ENCODE measurements at regions not wholly inside any gene's neighbourhood (a gene's known extent, or its start where the extent isn't known, plus 50 kb on each side); places are given as distances from the start of the nearest gene placed in this dataset.

DNA sequence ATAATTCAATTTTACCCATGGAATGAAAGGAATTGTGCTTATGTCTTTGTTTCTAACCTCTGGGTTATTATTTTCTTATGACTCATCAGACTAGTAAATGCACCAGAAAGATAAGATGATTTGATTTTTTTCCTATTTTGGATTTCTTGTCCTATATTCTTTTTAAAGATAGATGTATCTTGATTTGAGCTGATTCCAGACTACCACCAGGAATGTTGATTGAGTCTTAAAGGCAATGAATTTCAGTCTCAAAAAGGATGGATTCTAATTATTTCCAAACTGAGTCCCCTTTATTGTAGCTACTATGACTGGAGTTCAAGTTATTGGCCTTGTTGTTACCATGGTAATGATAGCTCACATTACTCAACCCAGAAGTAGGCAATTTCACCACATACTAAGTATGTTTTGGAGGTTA lies 95.8 kb upstream of the RGS4 start:
- no peaks in the 10 kb centered on the region for H3K4me1 ChIP-seq
- ATAC-seq (ENCODE audit: low FRiP score in 2 of 2): no peak
- no peak for DNase-seq
- TF ChIP-seq POLR2A (IDR thresholded peaks at IDR 0.05) (no peak), EP300 (IDR thresholded peaks at IDR 0.05) (no peak), POLR2AphosphoS5 (IDR thresholded peaks at IDR 0.05) (no peak)
- TF ChIP-seq, protein P1, sequence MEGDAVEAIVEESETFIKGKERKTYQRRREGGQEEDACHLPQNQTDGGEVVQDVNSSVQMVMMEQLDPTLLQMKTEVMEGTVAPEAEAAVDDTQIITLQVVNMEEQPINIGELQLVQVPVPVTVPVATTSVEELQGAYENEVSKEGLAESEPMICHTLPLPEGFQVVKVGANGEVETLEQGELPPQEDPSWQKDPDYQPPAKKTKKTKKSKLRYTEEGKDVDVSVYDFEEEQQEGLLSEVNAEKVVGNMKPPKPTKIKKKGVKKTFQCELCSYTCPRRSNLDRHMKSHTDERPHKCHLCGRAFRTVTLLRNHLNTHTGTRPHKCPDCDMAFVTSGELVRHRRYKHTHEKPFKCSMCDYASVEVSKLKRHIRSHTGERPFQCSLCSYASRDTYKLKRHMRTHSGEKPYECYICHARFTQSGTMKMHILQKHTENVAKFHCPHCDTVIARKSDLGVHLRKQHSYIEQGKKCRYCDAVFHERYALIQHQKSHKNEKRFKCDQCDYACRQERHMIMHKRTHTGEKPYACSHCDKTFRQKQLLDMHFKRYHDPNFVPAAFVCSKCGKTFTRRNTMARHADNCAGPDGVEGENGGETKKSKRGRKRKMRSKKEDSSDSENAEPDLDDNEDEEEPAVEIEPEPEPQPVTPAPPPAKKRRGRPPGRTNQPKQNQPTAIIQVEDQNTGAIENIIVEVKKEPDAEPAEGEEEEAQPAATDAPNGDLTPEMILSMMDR (IDR thresholded peaks at IDR 0.05): no peak
- no peaks in the 10 kb centered on the region for H3K27me3 ChIP-seq
- no peak overlapping the region for H3K4me3 ChIP-seq
- H3K9me3 ChIP-seq: no peaks in the 10 kb centered on the region
- H3K36me3 ChIP-seq: no peaks in the 10 kb centered on the region
- H3K27ac ChIP-seq: no peak overlapping the region

DNA sequence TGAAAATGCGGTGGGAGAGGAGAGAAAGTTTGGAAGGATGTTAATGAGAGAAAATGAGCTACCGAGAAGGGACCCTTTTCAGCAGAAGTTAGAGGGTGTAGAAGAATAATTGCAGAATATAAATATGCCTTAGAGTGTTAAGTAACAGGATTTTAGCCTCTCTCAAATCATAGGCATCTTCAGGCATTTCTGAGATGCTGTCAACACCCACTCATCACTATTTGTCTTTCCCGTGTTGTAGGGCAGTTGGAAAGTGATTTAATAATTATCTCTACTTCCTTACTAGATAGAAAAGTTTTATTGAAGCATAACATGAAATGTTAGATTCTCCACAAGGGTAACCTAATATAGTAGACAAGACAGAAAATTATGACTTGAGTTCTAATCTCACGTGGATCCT lies 96.4 kb upstream of the RGS4 start:
- Histone ChIP-seq H3K9me3 (no peaks in the 10 kb centered on the region), H3K4me1 (no peaks in the 10 kb centered on the region), H3K36me3 (no peaks in the 10 kb centered on the region), H3K4me3 (no peak overlapping the region), H3K27me3 (no peaks in the 10 kb centered on the region), H3K27ac (no peak overlapping the region)
- ATAC-seq (ENCODE audit: low FRiP score in 2 of 2) (no peak), DNase-seq (no peak)
- TF ChIP-seq EP300 (IDR thresholded peaks at IDR 0.05) (no peak), POLR2AphosphoS5 (IDR thresholded peaks at IDR 0.05) (no peak), POLR2A (IDR thresholded peaks at IDR 0.05) (no peak)
- TF ChIP-seq, protein P1 (IDR thresholded peaks at IDR 0.05): no peak
- WGBS, 2 donors: 75 to 81% methylated on average over 4 of the region's 4 CpGs

DNA sequence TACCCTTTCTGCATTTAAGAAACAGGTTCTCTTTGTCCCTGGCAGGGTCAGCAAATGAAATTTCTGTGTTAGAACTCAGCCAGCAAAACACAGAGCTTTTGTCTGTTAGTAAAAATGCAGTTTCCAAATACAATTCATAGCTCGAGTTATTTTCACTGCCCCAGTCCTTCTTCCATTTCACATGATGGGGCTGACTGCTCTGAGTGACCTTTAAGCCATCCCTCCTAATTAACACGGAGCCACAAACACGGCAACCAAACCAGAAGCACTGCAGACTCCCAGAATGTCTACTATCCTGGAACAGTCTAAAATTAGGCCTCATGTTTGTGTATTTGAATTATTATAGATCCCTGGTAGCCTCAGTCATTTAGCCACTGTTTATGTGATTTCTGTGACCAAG lies 99.1 kb upstream of the RGS4 start:
- Histone ChIP-seq H3K27ac (no peak overlapping the region), H3K4me3 (no peak overlapping the region), H3K36me3 (no peaks in the 10 kb centered on the region), H3K27me3 (no peaks in the 10 kb centered on the region), H3K9me3 (no peaks in the 10 kb centered on the region), H3K4me1 (no peaks in the 10 kb centered on the region)
- 63 to 69% methylated on average over 3 of the region's 3 CpGs for WGBS, 2 donors
- no peak for ATAC-seq (ENCODE audit: low FRiP score in 2 of 2)
- no peak for DNase-seq
- TF ChIP-seq, protein P1 (IDR thresholded peaks at IDR 0.05): no peak
- TF ChIP-seq POLR2A (IDR thresholded peaks at IDR 0.05) (no peak), EP300 (IDR thresholded peaks at IDR 0.05) (no peak), POLR2AphosphoS5 (IDR thresholded peaks at IDR 0.05) (no peak)

DNA sequence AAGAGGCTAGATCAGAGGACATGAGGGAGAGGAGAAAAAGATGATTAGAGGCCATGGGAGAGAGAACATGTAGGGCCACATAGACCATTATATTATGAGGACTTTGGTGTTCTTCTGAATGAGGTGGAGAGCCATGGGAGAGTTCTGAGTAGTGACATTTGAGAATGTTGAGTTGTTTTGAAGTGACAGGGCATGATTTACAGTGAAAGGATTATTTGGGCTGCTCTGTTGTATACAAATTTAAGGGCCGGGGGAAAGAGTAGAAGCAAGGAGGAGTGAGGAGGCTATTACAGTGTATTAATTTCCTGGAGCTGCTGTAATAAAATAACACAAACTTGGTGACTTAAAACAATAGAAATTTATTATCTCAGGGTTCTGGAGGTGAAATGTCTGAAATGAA lies 102.5 kb upstream of the RGS4 start:
- no peak overlapping the region for H3K27ac ChIP-seq
- ATAC-seq (ENCODE audit: low FRiP score in 2 of 2): no peak
- no peak for TF ChIP-seq EP300 (IDR thresholded peaks at IDR 0.05)
- TF ChIP-seq POLR2A (IDR thresholded peaks at IDR 0.05): no peak
- TF ChIP-seq, protein P1 (IDR thresholded peaks at IDR 0.05): no peak
- no peak for TF ChIP-seq POLR2AphosphoS5 (IDR thresholded peaks at IDR 0.05)

DNA sequence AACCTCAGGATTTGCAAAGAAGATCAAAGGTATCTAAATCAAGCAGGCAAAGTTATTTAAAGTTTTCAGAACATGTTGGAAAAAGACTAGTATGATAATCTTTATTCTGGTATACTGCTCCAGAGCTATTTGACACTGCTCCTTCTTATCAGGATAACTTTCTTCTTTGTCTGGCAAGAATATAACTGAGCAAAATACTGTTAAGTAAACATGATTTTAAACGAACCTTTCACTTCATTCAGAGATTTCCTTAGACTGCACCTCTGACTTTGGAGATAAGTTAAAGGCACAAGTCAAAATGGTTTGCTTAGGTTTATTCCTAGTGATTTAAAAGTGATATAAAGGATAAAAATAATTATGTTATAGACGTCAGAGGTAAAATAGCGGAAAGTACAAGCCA lies 103.9 kb upstream of the CCDC190 start:
- Histone ChIP-seq H3K27me3 (no peaks in the 10 kb centered on the region), H3K9me3 (no peaks in the 10 kb centered on the region), H3K4me3 (no peak overlapping the region), H3K36me3 (no peaks in the 10 kb centered on the region), H3K4me1 (no peaks in the 10 kb centered on the region), H3K27ac (no peak overlapping the region)
- DNase-seq (no peak), ATAC-seq (ENCODE audit: low FRiP score in 2 of 2) (no peak)
- TF ChIP-seq POLR2A (IDR thresholded peaks at IDR 0.05): no peak
- TF ChIP-seq POLR2AphosphoS5 (IDR thresholded peaks at IDR 0.05): no peak
- TF ChIP-seq EP300 (IDR thresholded peaks at IDR 0.05): no peak
- TF ChIP-seq, protein P1 (IDR thresholded peaks at IDR 0.05): no peak
- 53 to 62% methylated on average over 3 of the region's 3 CpGs for WGBS, 2 donors

More for the DNA sequence above, 102.5 kb upstream of the RGS4 start:
- Histone ChIP-seq H3K4me3 (no peak overlapping the region), H3K36me3 (no peaks in the 10 kb centered on the region), H3K4me1 (no peaks in the 10 kb centered on the region), H3K27me3 (no peaks in the 10 kb centered on the region), H3K9me3 (no peaks in the 10 kb centered on the region)
- DNase-seq: no peak
- WGBS, 2 donors: 42 to 50% methylated on average over 1 of the region's 1 CpG
